ENCODE measurements at regions not wholly inside any gene's neighbourhood (a gene's known extent, or its start where the extent isn't known, plus 50 kb on each side); places are given as distances from the start of the nearest gene placed in this dataset.
"Not testable (repeated sequence)": the region's sequence is repeated elsewhere in the genome, so short reads cannot be mapped to it uniquely, and the experiment has no call there.

GRCh38 chr5:21398511-21398910, 1410.5 kb upstream of the CDH18 start:
- Histone ChIP-seq H3K4me1 (ENCODE audit: control insufficient read depth, insufficient read depth, low read length) (no peaks in the 10 kb centered on the region), H3K9me3 (ENCODE audit: control insufficient read depth, insufficient read depth, low read depth, low read length) (no peaks in the 10 kb centered on the region), H3K27ac (ENCODE audit: extremely low read depth, low read depth, low read length) (no peak overlapping the region), H3K4me3 (ENCODE audit: low read depth, low read length) (no peak overlapping the region), H3K36me3 (ENCODE audit: control insufficient read depth in 2 of 2, insufficient read depth in 1 of 2, low read length in 2 of 2) (no peaks in the 10 kb centered on the region)
- ChIA-PET POLR2A (no interaction called here), CTCF (no interaction called here)
- TF ChIP-seq ZNF350 (tag by site-specific recombination; IDR thresholded peaks at IDR 0.05) (no peak), ZNF654 (tag by site-specific recombination; IDR thresholded peaks at IDR 0.05; ENCODE audit: low read depth) (no peak), AEBP2 (tag by site-specific recombination; IDR thresholded peaks at IDR 0.05; ENCODE audit: borderline replicate concordance) (no peak), KLF7 (tag by site-specific recombination; IDR thresholded peaks at IDR 0.05; ENCODE audit: borderline replicate concordance) (no peak), PRDM1 (tag by site-specific recombination; IDR thresholded peaks at IDR 0.05) (no peak)

GRCh38 chr5:21397693-21398092, 1409.7 kb upstream of the CDH18 start:
- CTCF ChIA-PET: no interaction called here

GRCh38 chr5:21391506-21391905, 1403.5 kb upstream of the CDH18 start:
- CTCF ChIA-PET: no interaction called here
- no peak overlapping the region for H3K27ac ChIP-seq (ENCODE audit: extremely low read depth, low read depth, low read length)
- no peaks in the 10 kb centered on the region for H3K9me3 ChIP-seq (ENCODE audit: control insufficient read depth, insufficient read depth, low read depth, low read length)
- no peaks in the 10 kb centered on the region for H3K4me1 ChIP-seq (ENCODE audit: control insufficient read depth, insufficient read depth, low read length)
- no peak overlapping the region for H3K4me3 ChIP-seq (ENCODE audit: low read depth, low read length)
- POLR2A ChIA-PET: no interaction called here
- no peak for TF ChIP-seq ZNF596 (tag by site-specific recombination; IDR thresholded peaks at IDR 0.05)
- no peaks in the 10 kb centered on the region for H3K36me3 ChIP-seq (ENCODE audit: control insufficient read depth in 2 of 2, insufficient read depth in 1 of 2, low read length in 2 of 2)

More at GRCh38 chr5:21397693-21398092, 1409.7 kb upstream of the CDH18 start:
- H3K4me3 ChIP-seq (ENCODE audit: low read depth, low read length): no peak overlapping the region
- TF ChIP-seq ZBTB20 (tag by site-specific recombination; IDR thresholded peaks at IDR 0.05) (no peak), PATZ1 (tag by site-specific recombination; IDR thresholded peaks at IDR 0.05) (no peak), ZNF324 (tag by site-specific recombination; IDR thresholded peaks at IDR 0.05) (no peak), ZNF561 (tag by site-specific recombination; IDR thresholded peaks at IDR 0.05; ENCODE audit: borderline replicate concordance) (no peak), GLIS2 (tag by site-specific recombination; IDR thresholded peaks at IDR 0.05) (no peak), SCRT2 (tag by site-specific recombination; IDR thresholded peaks at IDR 0.05) (no peak), ZNF76 (tag by site-specific recombination; IDR thresholded peaks at IDR 0.05; ENCODE audit: borderline replicate concordance, low read depth) (no peak), SP7 (tag by site-specific recombination; IDR thresholded peaks at IDR 0.05) (no peak), ATF2 (tag by site-specific recombination; IDR thresholded peaks at IDR 0.05; ENCODE audit: low read depth) (no peak), ZNF555 (tag by site-specific recombination; conservative IDR thresholded peaks at IDR 0.05) (no peak), ZNF140 (tag by site-specific recombination; IDR thresholded peaks at IDR 0.05) (no peak)
- no peaks in the 10 kb centered on the region for H3K36me3 ChIP-seq (ENCODE audit: control insufficient read depth in 2 of 2, insufficient read depth in 1 of 2, low read length in 2 of 2)
- H3K27ac ChIP-seq (ENCODE audit: extremely low read depth, low read depth, low read length): no peak overlapping the region
- POLR2A ChIA-PET: no interaction called here
- no peaks in the 10 kb centered on the region for H3K9me3 ChIP-seq (ENCODE audit: control insufficient read depth, insufficient read depth, low read depth, low read length)
- H3K4me1 ChIP-seq (ENCODE audit: control insufficient read depth, insufficient read depth, low read length): no peaks in the 10 kb centered on the region

- POLR2A ChIA-PET; H3K4me3 ChIP-seq (ENCODE audit: low read depth, low read length); CTCF ChIA-PET; H3K36me3 ChIP-seq (ENCODE audit: control insufficient read depth in 2 of 2, insufficient read depth in 1 of 2, low read length in 2 of 2); H3K27ac ChIP-seq (ENCODE audit: extremely low read depth, low read depth, low read length); H3K4me1 ChIP-seq (ENCODE audit: control insufficient read depth, insufficient read depth, low read length); H3K9me3 ChIP-seq (ENCODE audit: control insufficient read depth, insufficient read depth, low read depth, low read length): not testable (repeated sequence)
Measured at GRCh38 chr5:21360754-21361153, 1372.8 kb upstream of the CDH18 start.

- H3K9me3 ChIP-seq (ENCODE audit: control insufficient read depth, insufficient read depth, low read depth, low read length); POLR2A ChIA-PET; H3K4me3 ChIP-seq (ENCODE audit: low read depth, low read length); CTCF ChIA-PET; H3K36me3 ChIP-seq (ENCODE audit: control insufficient read depth in 2 of 2, insufficient read depth in 1 of 2, low read length in 2 of 2); H3K4me1 ChIP-seq (ENCODE audit: control insufficient read depth, insufficient read depth, low read length); H3K27ac ChIP-seq (ENCODE audit: extremely low read depth, low read depth, low read length): not testable (repeated sequence)
Measured at GRCh38 chr5:21341948-21342261, 1353.9 kb upstream of the CDH18 start.

GRCh38 chr5:21341203-21341947, 1353.4 kb upstream of the CDH18 start:
- H3K36me3 ChIP-seq (ENCODE audit: control insufficient read depth in 2 of 2, insufficient read depth in 1 of 2, low read length in 2 of 2); H3K27ac ChIP-seq (ENCODE audit: extremely low read depth, low read depth, low read length); H3K9me3 ChIP-seq (ENCODE audit: control insufficient read depth, insufficient read depth, low read depth, low read length); H3K4me3 ChIP-seq (ENCODE audit: low read depth, low read length); CTCF ChIA-PET; POLR2A ChIA-PET; H3K4me1 ChIP-seq (ENCODE audit: control insufficient read depth, insufficient read depth, low read length): not testable (repeated sequence)
